ENCODE measurements at regions not wholly inside any gene's neighbourhood (a gene's known extent, or its start where the extent isn't known, plus 50 kb on each side); places are given as distances from the start of the nearest gene placed in this dataset.

DNA sequence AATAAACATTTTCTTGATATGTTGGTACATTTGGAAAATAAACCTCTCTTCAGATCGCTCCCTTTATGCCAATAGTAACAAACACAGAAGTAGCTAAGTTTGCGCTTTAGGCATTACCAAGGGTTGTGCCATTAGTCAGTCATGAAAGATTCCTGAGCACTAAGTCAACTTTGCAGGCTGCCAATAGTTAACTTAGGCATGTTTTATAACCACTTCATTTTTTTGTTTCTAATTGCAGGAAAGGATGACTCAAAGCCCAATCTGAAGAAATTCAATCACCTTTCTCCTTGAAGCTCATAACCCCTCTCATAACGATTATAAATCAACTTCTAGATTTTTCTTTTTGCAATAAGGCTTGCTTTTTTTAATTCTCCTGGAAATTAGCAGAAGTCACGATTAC lies 517.0 kb downstream of the AGTPBP1 start:
- TF ChIP-seq CTCF (IDR thresholded peaks at IDR 0.05): no peak
- no peak for TF ChIP-seq ZFX (IDR thresholded peaks at IDR 0.05; ENCODE audit: borderline replicate concordance)

DNA sequence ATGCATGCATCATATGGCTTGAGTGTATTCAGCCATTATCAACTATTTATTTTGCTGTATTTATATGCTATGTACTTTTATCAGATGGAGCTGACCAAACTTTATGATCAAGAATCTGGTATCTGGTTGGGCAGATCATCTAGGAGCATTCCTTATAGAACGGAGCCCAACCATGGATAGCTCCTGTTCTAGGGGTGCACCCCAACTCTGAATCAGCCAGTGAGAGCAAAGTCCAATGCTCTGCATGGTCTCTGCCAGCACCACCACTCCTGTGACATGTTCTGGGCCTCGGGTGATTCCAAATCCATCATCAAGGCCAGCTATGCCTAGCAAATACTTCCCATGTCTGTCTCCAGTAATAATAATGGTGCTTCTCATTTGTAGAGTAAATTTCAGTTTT lies 517.5 kb downstream of the AGTPBP1 start:
- TF ChIP-seq ZFX (IDR thresholded peaks at IDR 0.05; ENCODE audit: borderline replicate concordance): no peak
- no peak for TF ChIP-seq CTCF (IDR thresholded peaks at IDR 0.05)
- no peak overlapping the region for H3K27ac ChIP-seq

More for the DNA sequence above, 517.0 kb downstream of the AGTPBP1 start:
- no peak overlapping the region for H3K27ac ChIP-seq

DNA sequence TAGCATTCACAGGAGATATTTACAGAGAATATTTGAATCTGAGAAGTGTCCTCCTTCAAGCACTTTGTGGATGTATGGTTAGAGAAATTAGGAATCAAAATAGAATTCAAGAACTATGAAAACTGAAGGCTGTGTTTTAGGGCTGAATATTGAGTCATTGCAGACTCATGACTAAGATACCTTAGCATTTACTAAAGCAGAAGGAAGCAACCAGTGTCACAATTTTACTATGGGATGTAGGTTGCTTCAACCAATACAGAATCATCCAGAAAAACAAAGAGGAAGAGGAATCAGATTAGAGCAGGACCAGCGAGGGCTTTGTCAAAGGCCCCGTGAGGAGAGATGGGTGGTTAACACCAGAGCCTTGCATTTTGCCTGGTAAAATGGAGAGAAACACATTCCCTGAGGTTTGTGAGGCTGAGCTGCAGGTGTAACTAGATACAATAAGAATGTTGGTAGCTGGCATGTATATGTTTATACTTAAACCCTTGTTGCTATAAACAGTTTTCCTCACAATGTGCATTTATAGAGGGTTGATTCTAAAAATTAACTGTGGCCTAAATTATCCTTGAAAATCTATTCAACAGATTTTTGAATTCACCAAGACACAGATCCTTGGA lies 518.1 kb downstream of the AGTPBP1 start:
- no peak for TF ChIP-seq CTCF (IDR thresholded peaks at IDR 0.05)
- TF ChIP-seq ZFX (IDR thresholded peaks at IDR 0.05; ENCODE audit: borderline replicate concordance): no peak
- no peak overlapping the region for H3K27ac ChIP-seq

- TF ChIP-seq ZFX (IDR thresholded peaks at IDR 0.05; ENCODE audit: borderline replicate concordance) (no peak), CTCF (IDR thresholded peaks at IDR 0.05) (no peak)
- H3K27ac ChIP-seq: no peak overlapping the region
Observed at GRCh38 chr9:85216601-85217000, 525.2 kb downstream of the AGTPBP1 start.

DNA sequence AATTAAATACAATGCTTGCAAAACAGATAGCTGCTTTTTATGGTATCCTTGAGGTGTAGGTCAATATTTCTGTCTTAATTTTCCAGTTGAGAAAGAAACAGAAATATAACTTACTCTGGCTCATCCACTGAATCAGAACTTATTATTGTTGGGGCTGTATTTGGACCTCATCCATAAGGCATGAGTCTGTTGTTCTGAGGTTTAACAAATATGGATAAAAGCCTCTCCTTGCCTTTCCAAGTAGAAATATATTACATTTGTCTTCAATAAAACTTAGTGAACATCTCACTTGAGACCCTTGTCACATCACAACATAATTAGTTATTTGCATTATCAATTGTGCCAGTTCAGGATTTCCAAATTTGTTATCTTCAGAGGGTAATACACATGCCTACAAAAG lies 525.8 kb downstream of the AGTPBP1 start:
- no peak overlapping the region for H3K27ac ChIP-seq
- TF ChIP-seq CTCF (IDR thresholded peaks at IDR 0.05) (no peak), ZFX (IDR thresholded peaks at IDR 0.05; ENCODE audit: borderline replicate concordance) (no peak)

GRCh38 chr9:85215416-85215815 lies 526.3 kb downstream of the AGTPBP1 start:
- TF ChIP-seq ZFX (IDR thresholded peaks at IDR 0.05; ENCODE audit: borderline replicate concordance) (no peak), CTCF (IDR thresholded peaks at IDR 0.05) (no peak)

DNA sequence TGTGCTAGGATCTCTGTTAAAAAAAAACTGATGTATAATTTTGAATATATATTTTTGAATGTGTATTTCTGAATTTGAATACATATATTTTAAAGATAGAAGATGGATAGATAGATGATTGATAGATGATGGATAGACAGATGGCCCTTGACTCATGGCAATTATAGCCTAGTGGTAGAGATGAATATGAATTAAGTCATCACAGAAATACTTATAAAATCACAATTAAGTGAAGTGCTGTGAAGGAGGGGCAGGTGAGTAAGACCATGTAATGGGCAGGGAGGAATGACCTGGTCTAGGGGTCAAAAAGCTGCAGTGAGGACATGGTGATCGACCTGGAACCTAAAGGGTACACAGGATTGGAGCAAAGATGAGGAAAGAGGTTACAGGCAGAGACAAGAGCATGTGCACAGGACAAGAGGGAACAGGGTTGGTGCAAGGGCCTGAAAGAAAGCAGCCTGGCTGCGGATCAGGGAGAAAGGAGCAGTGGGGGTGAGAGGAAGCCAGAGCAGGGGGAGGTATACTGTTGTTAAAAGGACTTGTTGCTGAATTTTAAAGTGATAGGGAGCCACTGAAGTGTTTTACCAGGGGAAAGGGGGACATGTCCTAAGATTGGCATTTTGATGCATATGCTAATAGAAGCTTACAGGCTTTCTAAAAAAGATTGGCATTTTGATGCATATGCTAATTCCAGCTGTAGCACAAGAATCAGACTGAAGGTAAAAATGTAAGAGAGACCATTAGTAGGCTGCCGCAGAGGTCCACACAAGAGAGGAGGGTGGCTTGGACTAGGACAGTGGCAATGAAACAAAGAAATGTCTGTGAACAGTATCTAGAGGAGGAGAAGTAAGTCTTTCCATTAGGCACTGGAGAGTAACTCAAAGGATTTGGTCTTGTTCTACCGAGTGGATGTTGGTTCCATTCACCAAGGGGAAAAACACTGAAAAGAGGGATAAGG lies 527.8 kb downstream of the AGTPBP1 start:
- TF ChIP-seq ZFX (IDR thresholded peaks at IDR 0.05; ENCODE audit: borderline replicate concordance): no peak
- no peak for TF ChIP-seq CTCF (IDR thresholded peaks at IDR 0.05)
- no peak overlapping the region for H3K27ac ChIP-seq

More at GRCh38 chr9:85215416-85215815, 526.3 kb downstream of the AGTPBP1 start:
- no peak overlapping the region for H3K27ac ChIP-seq
